ENCODE measurements at regions not wholly inside any gene's neighbourhood (a gene's known extent, or its start where the extent isn't known, plus 50 kb on each side); places are given as distances from the start of the nearest gene placed in this dataset.

DNA sequence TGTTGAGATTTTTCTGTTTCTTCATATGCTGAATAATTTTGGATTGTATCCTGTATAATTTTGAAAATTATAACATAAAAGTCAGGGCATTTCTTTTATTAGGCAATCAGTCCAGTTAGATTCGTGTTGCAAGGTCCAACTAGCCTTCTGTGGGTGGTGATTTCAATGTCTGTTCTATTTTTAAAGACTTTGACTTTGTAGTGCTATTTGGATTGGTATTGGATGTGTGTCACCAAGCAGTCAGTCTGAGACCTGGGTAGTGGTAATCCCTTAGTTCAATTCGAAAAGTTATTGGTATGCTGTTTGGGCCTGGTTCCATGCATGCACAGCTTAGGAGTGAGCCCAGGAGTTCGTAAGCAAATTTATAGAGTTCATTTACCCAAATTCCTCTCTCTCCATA, 82.2 kb downstream of the EPDR1 start:
- DNase-seq (ENCODE audit: low read depth), result no peak

DNA sequence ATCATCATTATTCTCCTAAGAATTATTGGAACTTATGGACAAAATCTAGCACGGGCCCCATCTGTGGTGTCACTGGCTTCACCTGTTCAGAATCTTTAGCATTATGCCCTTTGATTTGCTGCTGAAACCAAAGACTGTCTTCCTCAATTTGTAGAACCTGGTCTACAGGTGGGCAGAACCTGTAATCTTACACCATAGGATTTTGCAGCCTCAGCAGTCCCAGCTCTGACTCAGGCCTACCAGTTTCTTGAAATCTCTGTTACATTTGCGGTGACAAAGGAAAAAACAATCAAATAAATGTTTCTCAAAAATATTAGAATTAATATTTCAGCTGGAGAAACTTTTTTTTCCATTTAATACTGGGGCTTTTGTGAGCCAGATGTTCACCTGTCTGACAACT, 86.1 kb downstream of the EPDR1 start:
- no peak for DNase-seq (ENCODE audit: low read depth)

DNA sequence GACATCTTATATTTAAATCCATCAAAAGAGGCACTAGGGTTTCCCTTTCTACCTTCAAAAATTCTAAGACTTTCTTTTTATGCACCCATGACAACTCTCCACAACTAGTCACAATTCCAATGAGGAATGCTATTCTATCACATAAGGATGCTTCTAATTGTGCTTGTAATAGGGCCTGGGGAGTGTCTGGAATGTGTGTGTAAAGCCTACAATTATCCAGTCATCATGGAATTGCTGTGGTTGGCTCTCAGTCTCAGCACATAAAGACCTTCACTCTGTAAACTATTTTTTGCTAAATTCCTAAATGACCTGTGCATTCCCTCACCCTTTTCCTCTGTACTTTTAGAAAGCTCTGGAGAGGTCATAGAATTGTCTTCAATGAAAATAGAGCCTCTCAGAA, 86.7 kb downstream of the EPDR1 start:
- no peak for DNase-seq (ENCODE audit: low read depth)

DNA sequence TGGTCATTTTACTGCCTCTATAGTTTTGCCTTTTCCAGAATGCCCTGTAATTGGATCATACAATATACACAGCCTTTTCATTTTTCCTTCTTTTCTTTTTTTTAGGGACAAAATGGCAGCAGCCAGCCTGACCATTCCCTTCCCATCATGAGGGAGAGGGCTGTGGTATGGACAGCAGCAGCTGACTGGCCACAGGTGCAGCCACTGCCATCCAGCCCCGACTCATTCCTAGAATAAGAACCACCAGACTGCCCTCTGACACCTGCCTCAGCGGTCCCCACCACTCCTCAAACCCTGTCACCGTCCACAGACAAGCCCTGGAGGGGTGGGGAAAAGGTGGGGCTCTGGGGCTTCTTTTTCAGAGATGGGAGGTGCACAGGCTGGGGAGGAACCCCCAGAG, 92.8 kb downstream of the EPDR1 start:
- DNase-seq (ENCODE audit: low read depth), result no peak

DNA sequence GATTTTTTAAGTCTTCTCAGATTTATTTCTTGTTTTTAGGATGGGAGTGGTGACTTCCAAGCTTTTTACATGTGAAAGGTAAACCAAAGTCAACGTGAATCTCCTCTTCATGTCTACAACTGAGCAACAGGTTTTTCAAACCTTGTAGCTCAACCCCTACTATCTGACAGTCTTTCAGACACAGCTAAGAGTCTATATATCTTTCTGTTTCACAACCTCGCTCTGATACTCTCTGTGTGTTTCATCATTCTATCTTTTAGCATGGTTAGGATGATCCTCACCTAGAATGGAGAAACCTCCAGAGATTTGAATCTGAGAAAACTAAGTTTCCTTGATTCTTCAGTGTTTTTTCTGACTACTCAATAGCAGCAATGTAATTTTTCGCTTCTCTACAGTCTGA, 96.1 kb downstream of the EPDR1 start:
- no peak for DNase-seq (ENCODE audit: low read depth)

DNA sequence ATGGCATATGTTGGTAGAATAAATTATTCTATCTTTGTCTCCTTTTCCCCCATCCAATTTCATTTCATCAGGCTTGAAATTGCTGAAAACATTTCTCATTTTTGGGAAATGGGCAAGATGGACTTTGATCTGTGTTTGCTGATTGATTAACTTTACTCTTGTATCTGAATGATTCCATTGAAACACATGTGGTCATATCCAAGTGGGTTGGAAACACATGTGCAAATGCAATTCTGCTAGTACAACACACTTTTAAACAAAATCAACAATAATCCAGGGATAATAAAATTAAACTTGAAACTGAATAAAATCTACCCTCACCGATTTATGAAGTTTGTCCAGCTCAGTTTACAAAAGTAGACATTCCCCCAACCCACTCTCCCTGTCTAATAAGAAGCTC, 96.9 kb downstream of the EPDR1 start:
- no peak for DNase-seq (ENCODE audit: low read depth)

DNA sequence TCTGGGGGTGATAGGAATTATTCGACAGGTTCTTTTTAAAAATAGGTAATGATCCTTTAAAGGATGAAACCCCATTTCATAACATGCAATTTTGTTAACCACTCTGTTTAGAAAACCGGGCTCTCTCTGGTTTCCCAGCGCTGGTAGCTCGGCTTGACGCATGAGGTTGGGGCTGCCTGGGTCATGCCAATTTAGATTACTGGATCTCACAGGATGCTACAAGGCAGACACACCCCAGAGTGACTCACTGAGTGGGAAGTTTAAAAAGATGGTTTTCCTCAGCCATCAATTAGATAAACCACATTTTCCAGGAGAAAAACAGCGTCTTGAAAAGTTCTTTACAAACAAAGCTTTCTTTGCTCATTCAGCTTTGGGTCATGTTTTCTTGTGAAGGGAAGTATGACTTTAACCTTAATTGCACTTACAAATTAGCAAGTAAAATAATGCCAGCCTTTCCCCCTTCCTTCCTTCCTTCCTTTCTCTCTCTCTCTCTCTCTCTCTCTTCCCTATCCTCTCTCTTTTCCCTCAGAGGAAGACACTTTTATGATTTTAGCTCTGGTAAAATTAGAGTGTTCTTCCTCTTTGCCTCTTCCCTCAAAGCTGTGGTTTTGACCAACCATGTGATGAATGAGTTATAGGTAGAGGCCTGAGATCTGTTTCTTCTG, 99.8 kb downstream of the EPDR1 start:
- no peak for DNase-seq (ENCODE audit: low read depth)

DNA sequence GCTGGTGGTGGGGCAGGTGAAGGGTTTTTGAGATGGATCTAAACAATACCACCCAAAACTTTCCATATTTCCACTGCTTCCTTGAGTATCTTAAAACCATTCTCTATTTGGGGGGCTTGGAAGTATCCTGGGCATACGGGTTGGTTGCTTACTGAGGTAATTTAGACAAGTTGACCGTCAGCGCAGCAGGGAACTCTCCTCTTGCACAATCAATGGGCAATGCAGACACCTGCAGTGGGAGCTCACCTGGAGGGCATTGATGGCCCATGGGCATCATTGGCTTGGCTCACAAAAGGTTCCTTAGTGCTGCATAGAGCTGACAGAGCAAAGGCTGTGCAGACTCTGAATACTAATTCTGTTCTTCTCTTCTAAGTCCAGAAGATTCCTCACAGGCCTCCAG, 101.5 kb downstream of the EPDR1 start:
- DNase-seq (ENCODE audit: low read depth), result no peak

DNA sequence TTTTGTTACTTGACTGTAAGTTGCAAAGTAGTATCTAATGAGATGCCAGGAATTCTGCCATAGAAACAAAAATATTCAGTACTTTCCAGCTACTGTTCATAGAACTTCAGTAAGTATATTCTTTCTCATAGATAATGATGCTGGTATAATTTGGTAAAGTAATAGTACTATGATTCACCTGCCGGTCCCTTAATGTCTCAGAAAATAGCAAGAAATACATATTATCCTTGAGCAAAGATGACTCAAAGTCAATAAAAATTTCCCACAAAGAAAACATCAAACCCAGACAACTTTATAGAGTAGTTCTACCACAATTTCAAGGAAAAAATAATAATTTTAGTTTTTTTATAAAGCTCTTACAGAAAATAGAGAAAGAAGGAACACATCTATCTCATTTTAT, 105.4 kb downstream of the EPDR1 start:
- DNase-seq (ENCODE audit: low read depth), result no peak

DNA sequence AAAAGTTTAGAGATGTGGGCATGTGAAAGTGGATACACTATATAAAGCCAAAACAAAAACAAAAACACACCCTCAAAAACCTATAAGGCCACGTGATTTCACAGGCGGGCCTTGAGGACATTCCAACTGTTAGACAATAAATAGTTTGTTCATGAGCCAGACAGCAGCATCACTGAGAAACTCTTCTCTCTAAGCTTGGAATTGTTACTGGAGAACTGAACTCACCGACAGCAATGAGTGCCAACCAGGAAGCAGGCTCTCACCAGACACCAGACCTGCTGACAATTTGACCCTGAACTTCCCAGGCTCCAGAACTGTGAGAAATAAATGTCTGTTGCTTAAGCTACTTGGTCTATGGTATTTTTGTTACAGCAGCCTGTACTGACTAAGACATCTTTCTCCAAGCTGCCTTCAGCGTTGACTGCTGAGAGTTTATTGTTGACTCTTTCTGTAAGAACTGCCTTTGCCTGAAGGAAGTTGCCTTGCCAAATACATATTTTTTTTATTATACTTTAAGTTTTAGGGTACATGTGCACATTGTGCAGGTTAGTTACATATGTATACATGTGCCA, 107.5 kb downstream of the EPDR1 start:
- no peak for DNase-seq (ENCODE audit: low read depth)

DNA sequence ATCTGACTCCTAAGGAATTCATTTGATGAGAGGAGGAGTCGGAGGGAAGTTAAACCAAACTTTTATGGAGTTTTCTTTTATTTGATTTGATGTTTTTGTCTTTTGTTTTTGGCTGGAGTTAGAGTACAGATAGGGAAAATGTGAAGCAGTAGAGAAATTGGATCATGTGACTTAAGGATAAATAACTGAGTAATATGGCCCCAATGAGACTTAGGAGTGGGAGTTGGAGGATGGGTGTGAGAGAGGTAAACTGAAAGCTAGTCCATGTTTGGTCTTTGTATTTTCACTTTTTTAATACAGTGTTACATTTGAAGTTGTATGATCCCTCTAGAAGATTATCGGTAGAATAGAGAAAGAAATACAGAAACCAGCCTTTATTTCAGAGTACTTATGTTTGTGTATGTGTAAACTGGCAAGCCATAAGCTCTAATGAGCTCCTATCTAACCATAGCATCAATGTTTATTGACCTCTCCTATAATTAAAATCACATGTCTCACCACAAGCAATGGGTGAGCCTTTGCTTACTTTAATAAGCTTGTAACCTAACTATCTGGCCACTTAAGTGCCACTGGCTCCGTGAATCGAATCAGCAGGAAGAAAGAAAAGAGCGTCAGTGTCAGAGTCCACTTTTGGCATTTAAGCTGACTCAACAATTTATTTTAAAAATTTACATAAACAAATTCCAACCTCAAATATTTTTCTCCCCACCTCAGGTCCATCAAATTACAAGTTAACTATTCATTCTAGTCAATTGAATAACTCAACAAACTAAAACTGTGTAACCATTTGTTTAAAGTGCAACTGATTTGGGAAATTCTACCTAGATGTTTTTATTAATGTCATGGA, 113.8 kb downstream of the EPDR1 start:
- no peak for DNase-seq (ENCODE audit: low read depth)

DNA sequence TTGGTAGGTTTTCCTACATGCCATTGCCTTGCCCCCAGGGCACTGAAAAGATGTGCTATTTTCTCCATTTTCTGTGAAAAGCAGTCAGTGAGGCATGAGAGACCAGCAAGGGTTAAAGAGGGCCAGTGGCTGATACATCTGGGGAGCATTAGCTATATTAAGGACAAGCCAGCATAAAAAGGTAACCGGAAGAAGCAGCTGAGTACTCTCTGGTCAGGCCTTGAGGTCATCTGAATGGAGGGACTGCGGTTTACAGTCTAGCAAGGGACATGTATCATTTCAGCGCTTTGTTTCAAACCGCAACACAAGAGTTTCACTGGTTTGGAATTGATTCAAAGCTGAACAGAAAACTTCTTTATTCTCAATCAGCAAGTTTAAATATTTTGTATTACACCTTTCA, 120.4 kb downstream of the EPDR1 start:
- DNase-seq (ENCODE audit: low read depth), result no peak

DNA sequence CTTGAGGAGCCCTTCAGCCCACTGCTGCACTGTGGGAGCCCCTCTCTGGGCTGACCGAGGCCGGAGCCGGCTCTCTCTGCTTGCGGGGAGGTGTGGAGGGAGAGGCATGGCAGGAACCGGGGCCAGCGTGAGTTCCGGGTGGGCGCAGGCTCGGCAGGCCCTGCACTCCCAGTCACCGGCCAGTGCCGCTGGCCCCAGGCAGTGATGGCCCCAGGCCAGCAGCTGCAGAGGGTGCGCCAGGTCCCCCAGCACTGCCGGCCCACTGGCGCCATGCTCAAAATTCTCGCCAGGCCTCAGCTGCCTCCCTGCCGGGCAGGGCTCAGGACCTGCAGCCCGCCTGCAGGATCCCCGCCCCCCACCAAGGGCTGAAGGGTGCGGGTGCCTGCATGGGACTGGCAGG, 128.4 kb upstream of the STARD3NL start:
- DNase-seq (ENCODE audit: low read depth), result no peak

DNA sequence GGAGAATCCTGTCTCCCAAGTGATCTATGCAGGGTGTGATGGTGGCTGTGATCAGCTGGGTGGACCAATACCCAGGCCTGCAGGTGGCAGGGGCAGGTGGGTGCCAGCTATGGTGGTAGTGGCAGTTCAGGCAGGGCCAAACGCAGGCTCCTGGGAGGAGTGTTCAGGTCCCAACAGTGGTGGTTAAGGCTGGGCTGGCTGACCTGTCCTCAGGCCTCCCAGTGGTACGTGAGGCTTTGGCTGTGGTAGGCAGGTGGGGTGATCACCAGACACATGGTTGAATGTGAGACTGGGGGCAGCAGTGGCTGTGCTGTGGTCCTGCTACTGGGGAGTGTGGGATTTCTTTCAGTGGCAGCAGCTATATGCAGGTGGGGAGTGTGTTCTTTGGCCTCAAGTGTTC, 126.7 kb upstream of the STARD3NL start:
- no peak for DNase-seq (ENCODE audit: low read depth)

DNA sequence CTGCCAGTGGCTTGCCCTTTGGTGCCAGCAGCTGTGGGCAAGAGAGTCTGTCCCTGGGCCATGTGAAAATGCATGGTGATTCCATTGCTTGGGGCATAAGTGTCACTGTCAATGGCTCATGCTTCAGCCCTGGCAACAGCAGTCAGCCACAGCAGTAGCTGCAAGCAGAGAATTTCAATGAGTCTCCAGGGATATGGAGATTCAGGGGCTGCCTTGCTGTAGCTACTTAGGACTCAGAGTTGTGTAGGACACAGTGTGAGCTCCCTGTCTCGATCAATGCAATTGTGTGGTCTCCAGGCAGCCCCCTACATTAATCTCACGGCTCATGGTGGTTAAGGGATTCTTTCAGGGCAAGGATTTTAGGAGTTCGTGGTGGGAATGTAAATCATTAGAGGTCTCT, 126.3 kb upstream of the STARD3NL start:
- DNase-seq (ENCODE audit: low read depth), result no peak

DNA sequence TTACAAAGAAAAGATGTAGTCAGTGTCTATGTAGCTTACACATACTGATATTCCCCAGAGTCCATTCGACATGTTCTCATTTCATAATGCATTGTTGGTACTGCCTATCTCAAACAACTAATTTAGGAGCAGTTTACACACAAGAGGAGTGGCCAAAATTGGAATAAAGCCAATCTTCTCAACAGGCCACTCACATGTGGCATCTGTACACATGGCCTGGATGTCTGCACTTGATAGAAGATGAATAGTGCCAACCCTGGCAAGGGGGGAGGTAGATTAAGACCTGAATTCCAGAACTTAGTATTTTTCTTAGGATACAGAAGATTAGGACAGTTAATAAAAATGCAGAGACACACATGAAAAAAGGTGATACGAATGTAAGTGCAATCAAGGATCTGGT, 125.3 kb upstream of the STARD3NL start:
- DNase-seq (ENCODE audit: low read depth), result no peak

DNA sequence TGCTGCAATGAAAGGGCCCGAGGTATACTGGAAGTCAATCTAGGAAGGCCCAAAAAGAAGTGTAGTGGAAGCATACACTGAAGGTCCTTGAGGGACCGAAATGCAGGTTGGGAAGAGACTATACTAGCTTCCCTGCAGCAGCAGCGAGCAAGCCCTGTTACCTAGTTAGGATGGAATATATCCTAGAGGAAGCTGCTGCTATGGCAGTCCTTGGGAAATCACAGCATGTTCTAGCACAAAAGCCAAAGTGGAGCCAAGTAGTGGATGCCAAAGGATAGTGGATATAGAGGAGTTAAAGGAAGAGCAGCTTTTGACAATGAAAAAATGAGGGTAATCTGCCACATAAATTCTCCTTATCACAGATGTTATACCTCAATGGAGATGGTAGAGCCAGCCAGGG, 123.8 kb upstream of the STARD3NL start:
- no peak for DNase-seq (ENCODE audit: low read depth)

DNA sequence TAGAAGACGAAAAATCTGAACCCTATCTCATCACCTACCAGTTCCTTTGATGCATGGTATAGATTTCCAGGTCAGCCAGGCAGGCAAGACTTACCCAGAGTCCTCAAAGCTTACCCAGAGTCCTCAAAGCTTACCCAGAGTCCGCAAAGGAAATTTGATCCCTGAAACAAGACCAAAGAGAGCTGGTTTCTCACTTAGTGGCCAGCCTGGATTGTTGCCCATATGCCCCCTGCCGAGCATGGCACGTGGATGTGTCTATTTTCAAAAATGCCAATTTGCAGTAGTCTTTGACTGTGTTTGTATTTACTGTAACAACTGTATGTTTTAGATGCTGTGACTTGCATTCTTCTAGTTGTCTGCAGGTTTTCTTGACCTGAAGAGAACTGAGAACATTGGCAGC, 120.2 kb upstream of the STARD3NL start:
- DNase-seq (ENCODE audit: low read depth), result no peak

DNA sequence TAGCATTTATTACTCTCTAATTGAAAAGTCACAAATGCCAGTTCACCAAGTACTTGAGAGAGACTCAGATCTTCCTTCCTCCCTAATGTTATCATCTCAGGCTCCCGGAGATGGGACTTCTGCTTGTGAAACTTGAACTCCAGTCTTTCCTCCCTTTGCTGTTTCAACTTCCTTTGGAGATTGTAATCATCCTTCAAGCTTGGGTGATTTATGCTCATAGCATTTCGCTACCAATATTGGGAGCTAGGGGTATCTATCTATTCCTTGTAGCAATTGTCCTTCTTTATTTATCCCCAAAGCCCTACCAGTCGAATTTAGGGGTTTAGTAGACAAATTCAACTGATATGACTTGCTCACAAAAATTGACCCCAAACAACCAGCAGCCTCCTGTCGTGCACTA, 117.9 kb upstream of the STARD3NL start:
- DNase-seq (ENCODE audit: low read depth), result no peak

DNA sequence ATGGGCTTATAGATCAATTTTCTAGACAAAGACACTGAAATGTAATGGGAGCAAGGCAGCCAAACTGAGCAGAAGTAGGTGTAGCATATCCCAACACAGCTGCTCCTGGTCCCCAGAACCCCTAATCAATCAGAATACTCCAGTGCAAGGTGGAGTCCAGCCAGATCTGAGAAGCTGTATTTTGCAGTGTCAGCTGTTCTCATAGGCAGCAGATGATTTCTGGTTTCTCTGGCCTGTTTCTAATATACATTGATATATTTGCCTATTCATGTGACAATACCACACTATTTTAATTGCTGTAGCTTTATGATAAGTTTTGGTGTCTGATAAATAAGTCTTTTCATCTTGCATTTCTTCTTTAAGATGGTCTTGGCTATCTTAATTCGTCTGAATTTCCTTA, 117.4 kb upstream of the STARD3NL start:
- DNase-seq (ENCODE audit: low read depth), result no peak

DNA sequence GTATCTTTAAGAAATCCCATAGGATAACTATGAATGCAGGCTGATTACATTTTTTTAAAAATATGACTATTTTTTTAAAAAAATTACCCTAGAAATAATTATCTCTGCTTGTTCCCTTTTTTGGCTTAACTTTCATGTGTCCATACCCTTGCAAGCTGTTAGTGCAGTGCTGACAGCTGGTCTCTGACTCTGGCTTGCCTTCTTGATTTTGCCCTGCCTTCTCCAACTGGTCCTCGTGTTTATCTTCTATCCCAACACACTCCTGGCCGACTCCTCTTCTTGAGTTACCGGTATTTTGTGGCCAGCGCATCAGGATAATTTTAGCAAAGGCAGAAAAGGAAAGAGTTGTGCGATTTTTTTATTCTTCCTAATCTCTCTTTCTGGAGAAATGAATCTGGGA, 111.7 kb upstream of the STARD3NL start:
- DNase-seq (ENCODE audit: low read depth), result no peak

DNA sequence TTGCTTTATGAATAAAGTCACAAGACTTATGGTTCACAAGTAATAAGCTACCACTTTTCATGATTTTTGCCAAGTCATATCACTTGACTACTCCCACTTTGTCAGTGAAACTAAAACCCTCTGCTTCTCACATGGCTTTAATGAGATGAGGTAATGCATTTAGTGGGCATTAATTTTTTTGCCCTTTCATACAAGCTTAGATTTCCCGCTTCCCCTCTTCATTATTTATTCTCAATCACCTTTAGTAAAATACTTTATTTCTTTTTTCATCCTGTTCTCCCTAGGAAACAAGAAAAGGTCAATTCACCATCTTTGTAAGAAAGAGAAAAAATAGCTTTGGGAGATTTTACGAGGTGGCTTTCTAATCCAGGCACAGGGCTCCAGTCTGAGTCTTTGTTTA, 109.6 kb upstream of the STARD3NL start:
- no peak for DNase-seq (ENCODE audit: low read depth)

DNA sequence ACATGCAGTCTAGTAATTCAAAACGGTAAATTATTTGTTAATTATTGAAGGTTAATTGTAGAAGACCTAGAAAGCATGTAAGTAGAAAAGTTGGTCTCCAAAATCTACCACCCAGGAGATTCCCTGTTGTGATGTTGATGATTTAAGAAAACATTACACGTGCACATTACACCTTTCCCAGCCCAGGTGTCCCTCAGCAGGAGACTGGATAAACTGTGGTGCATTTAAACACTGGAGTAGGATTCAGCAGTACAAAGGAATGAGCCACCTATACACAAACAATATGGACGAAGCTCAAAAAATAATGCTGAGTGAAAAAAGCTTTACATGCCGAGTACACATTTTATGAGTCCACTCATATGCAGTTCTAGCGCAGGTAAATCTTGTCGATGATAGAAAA, 109.0 kb upstream of the STARD3NL start:
- DNase-seq (ENCODE audit: low read depth), result no peak

DNA sequence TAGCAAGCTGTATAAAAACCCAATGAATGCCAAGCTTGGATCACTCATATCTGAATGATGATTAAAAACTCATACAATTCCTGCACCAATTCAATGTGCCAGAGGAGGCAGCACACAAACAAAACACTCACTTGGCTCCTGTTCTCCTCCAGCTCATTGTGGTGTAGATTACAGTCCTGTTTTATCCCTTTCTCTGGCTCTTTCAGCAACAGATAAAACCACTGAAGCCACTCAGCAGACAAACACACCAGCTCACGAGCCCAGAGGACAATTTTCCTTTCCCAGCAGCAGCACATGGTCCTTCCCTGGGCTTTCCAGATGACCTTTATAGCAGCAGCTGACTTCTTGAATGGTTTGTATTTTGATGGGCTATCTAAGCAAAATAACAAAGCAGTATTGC, 107.3 kb upstream of the STARD3NL start:
- DNase-seq (ENCODE audit: low read depth), result no peak

Measured in stimulated activated CD8-positive, alpha-beta memory T cell treated with anti-CD3 and anti-CD28 coated beads, Interleukin-12 subunit alpha, Interleukin-12 subunit beta, amount 100 ng/mL, for 4 hours (primary cell).